Vagina (tissue), 2 donors: ENCODE measurements at regions not wholly inside any gene's neighbourhood (a gene's known extent, or its start where the extent isn't known, plus 50 kb on each side); places are given as distances from the start of the nearest gene placed in this dataset.

Experiments used
- DNase-seq, 2 donors: peaks; one replicate each; pipeline ENCODE4 v3.0.0-alpha.2; 2017; ENCODE audit errors: extremely low spot score in 2 of 2
- H3K27ac ChIP-seq: fragments of 200-600 bp; sonication (generic); one replicate; pipeline ENCODE4 v1.5.1; 2019
- H3K27me3 ChIP-seq: fragments of 200-600 bp; sonication (generic); one replicate; pipeline ENCODE4 v1.5.1; 2019
- H3K36me3 ChIP-seq, 2 donors: fragments of 200-600 bp; sonication (generic); one replicate each; pipeline ENCODE4 v1.5.1; 2017 to 2019
- H3K4me1 ChIP-seq: fragments of 200-600 bp; sonication (generic); one replicate; pipeline ENCODE4 v1.5.1; 2019
- H3K4me3 ChIP-seq, 2 donors: fragments of 200-600 bp; sonication (generic); 1 replicate in 1 of 2; 2 replicates in 1 of 2; pipeline ENCODE4 v1.5.1; 2016 to 2019
- H3K9me3 ChIP-seq: fragments of 200-600 bp; sonication (generic); one replicate; pipeline ENCODE4 v1.5.1; 2019
- POLR2A ChIP-seq, 2 donors: fragments of 450-650 bp; IDR thresholded peaks; one replicate each; pipeline ENCODE4 v1.6.1; 2017; ENCODE audit warnings: antibody characterized with exemption in 2 of 2, mild to moderate bottlenecking in 2 of 2, moderate library complexity in 2 of 2
- POLR2AphosphoS5 ChIP-seq, 2 donors: sonication (generic); formaldehyde crosslinking; IDR thresholded peaks; one replicate each; pipeline ENCODE4 v1.9.0; 2017; ENCODE audit warnings: antibody characterized with exemption in 2 of 2, mild to moderate bottlenecking in 2 of 2, low read depth in 1 of 2; ENCODE audit not compliant: insufficient read depth in 1 of 2
- intact Hi-C: fragments of 100-400 bp; cut with DNase I; formaldehyde crosslinking; loops from one replicate; pipeline ENCODE4 v1.15.1; 2023
- TF ChIP-seq, protein P1 (sequence below), 3 experiments: fragments of 450-650 bp in 2 of 3; fragments of 200-600 bp in 1 of 3; sonication (generic) in 1 of 3; IDR thresholded peaks; one replicate each; pipeline ENCODE4 v1.5.1; 2017 to 2019; ENCODE audit warnings: antibody characterized with exemption in 3 of 3, mild to moderate bottlenecking in 2 of 3, moderate library complexity in 2 of 3

DNA sequence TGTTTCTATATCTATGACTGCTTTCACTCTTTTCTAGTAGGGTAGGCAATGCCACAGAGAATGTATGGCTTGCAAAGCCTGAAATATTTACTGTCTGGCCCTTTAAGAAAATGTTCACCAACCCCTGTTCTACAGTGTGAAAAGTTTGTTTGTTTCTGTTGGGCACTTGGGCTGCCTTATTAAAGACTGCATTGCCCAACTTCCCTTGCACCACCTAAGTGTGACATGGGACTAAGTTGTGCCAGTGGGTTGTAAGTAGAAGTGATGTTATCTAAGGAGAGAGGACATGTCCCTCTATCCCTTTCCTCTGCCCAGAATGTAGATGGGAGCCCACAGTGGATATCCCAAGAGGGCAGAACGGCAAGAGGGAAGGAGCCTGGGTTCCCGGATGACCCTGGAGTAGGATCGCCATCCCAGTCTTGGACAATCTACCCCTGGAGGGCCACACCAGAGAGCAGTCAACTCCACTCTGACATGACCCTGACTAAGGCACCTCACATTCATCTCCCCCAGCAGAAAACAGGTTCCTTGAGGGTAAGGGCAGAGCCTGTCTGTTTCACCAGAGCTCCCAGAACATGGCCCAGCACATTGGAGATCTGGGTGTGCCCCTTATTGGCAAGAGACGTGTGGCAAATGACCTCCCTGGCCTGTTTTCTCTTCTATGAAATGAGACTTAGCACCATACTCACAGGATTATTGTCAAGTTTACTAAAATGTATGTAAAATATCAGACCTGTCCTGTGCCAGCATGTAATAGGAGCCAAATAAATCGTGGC is 138.8 kb downstream of the SMAD6 start:
- no peak for DNase-seq
- TF ChIP-seq, protein P1, sequence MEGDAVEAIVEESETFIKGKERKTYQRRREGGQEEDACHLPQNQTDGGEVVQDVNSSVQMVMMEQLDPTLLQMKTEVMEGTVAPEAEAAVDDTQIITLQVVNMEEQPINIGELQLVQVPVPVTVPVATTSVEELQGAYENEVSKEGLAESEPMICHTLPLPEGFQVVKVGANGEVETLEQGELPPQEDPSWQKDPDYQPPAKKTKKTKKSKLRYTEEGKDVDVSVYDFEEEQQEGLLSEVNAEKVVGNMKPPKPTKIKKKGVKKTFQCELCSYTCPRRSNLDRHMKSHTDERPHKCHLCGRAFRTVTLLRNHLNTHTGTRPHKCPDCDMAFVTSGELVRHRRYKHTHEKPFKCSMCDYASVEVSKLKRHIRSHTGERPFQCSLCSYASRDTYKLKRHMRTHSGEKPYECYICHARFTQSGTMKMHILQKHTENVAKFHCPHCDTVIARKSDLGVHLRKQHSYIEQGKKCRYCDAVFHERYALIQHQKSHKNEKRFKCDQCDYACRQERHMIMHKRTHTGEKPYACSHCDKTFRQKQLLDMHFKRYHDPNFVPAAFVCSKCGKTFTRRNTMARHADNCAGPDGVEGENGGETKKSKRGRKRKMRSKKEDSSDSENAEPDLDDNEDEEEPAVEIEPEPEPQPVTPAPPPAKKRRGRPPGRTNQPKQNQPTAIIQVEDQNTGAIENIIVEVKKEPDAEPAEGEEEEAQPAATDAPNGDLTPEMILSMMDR (IDR thresholded peaks at IDR 0.05), result no peak
- no peak for TF ChIP-seq POLR2A (IDR thresholded peaks at IDR 0.05)
- TF ChIP-seq POLR2AphosphoS5 (IDR thresholded peaks at IDR 0.05; ENCODE audit: insufficient read depth in 1 of 2, low read depth in 1 of 2), result no peak
- Histone ChIP-seq H3K9me3 (no peaks in the 10 kb centered on the region), H3K27me3 (no peaks in the 10 kb centered on the region), H3K36me3 (no peaks in the 10 kb centered on the region), H3K4me3 (no peak overlapping the region), H3K27ac (peak overlapping the region; percentile 89), H3K4me1 (peaks cover 42% of the 10 kb centered on the region)
- intact Hi-C loops, result no loop called here

GRCh38 chr15:66841953-66842681 is 140.1 kb downstream of the SMAD6 start:
- H3K4me1 ChIP-seq, result peaks cover 42% of the 10 kb centered on the region
- TF ChIP-seq, protein P1 (IDR thresholded peaks at IDR 0.05), result no peak
- TF ChIP-seq POLR2A (IDR thresholded peaks at IDR 0.05) (no peak), POLR2AphosphoS5 (IDR thresholded peaks at IDR 0.05; ENCODE audit: insufficient read depth in 1 of 2, low read depth in 1 of 2) (peak; percentile 64 to 79)
- no peaks in the 10 kb centered on the region for H3K9me3 ChIP-seq
- peak overlapping the region; percentile 89 for H3K27ac ChIP-seq
- DNase-seq, result no peak
- peak overlapping the region; percentile 36 to 57 for H3K4me3 ChIP-seq
- no peaks in the 10 kb centered on the region for H3K27me3 ChIP-seq
- intact Hi-C loops, result no loop called here
- no peaks in the 10 kb centered on the region for H3K36me3 ChIP-seq

DNA sequence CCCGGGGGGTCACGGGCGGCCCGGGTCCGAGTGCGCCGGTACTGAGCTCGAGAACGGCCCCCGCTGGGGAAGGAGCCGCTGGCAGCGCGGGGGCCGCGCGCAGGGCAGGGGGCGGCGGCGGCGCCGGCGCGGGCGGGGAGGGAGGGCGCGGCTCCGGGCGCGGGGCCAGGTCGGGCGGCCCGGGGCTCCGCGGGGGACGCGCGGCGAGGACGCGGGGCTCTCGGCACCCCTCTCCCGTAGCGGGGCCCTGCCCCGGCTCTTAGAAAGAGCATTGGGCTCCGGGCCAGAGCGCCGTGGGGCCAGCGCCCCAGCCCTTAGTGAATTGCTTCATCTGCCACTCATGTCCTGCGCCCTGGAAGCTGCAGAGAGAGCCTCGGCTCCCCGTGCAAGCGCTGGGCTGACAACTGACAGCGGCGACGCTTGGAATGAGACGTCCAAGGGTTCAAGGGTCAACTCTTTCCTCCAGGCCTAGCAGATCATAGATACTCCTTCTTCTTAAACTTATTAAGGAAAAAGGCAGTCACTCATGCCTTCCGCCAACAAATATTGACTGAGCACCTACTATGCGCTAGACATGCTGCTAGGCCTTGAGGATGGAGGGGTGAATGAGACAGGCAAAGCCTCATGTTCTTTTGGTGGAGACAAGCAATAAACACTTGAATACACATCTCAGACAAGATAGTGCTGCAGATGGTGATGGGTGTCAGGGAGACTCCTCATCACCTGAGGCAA is 140.8 kb downstream of the SMAD6 start:
- no peak for DNase-seq
- H3K4me1 ChIP-seq, result peaks cover 42% of the 10 kb centered on the region
- peak overlapping the region; percentile 36 to 57 for H3K4me3 ChIP-seq
- peak in 1 of 2 donors; percentile 24 for TF ChIP-seq POLR2AphosphoS5 (IDR thresholded peaks at IDR 0.05; ENCODE audit: insufficient read depth in 1 of 2, low read depth in 1 of 2)
- no peak for TF ChIP-seq POLR2A (IDR thresholded peaks at IDR 0.05)
- TF ChIP-seq, protein P1 (IDR thresholded peaks at IDR 0.05), result peak in 1 of 3 experiments; percentile 9
- H3K27ac ChIP-seq, result peak overlapping the region; percentile 89
- H3K36me3 ChIP-seq, result no peaks in the 10 kb centered on the region
- H3K9me3 ChIP-seq, result no peaks in the 10 kb centered on the region
- no peaks in the 10 kb centered on the region for H3K27me3 ChIP-seq
- intact Hi-C loops, result no loop called here

- peak overlapping the region in 1 of 2 donors; percentile 57 for H3K4me3 ChIP-seq
- H3K27me3 ChIP-seq, result no peaks in the 10 kb centered on the region
- peaks cover 42% of the 10 kb centered on the region for H3K4me1 ChIP-seq
- H3K27ac ChIP-seq, result peak overlapping the region; percentile 89
- no peaks in the 10 kb centered on the region for H3K36me3 ChIP-seq
- no peaks in the 10 kb centered on the region for H3K9me3 ChIP-seq
- intact Hi-C loops, result no loop called here
- no peak for TF ChIP-seq POLR2AphosphoS5 (IDR thresholded peaks at IDR 0.05; ENCODE audit: insufficient read depth in 1 of 2, low read depth in 1 of 2)
- TF ChIP-seq, protein P1 (IDR thresholded peaks at IDR 0.05), result no peak
- no peak for TF ChIP-seq POLR2A (IDR thresholded peaks at IDR 0.05)
- DNase-seq, result no peak
Observed at GRCh38 chr15:66843581-66843980, 141.5 kb downstream of the SMAD6 start.
